Effector memory CD4-positive, alpha-beta T cell (primary cell): ENCODE measurements at regions not wholly inside any gene's neighbourhood (a gene's known extent, or its start where the extent isn't known, plus 50 kb on each side); places are given as distances from the start of the nearest gene placed in this dataset.

ENCODE experiments used
- DNase-seq, 3 donors: peaks; one replicate each; pipeline ENCODE4 v3.0.0-alpha.2; 2020
- H3K27ac ChIP-seq: 2 replicates; pipeline ENCODE4 v1.7.0; 2013; ENCODE audit warnings: mild to moderate bottlenecking, low read length, moderate library complexity; ENCODE audit not compliant: insufficient read depth, poor library complexity, severe bottlenecking
- H3K27me3 ChIP-seq: replicated peaks from 2 replicates; pipeline ENCODE4 v1.7.0; 2013; ENCODE audit warnings: mild to moderate bottlenecking, low read length; ENCODE audit not compliant: insufficient read depth, control insufficient read depth, poor library complexity, severe bottlenecking
- H3K36me3 ChIP-seq: 2 replicates; pipeline ENCODE4 v1.7.0; 2013; ENCODE audit warnings: mild to moderate bottlenecking, low read length, moderate library complexity; ENCODE audit not compliant: control insufficient read depth, insufficient read depth
- H3K4me1 ChIP-seq: 2 replicates; pipeline ENCODE4 v1.7.0; 2013; ENCODE audit warnings: low read length, mild to moderate bottlenecking; ENCODE audit not compliant: control insufficient read depth, insufficient read depth, poor library complexity, severe bottlenecking
- H3K4me3 ChIP-seq: 2 replicates; pipeline ENCODE4 v1.7.0; 2013; ENCODE audit warnings: low read length, low read depth, mild to moderate bottlenecking; ENCODE audit not compliant: insufficient read depth, poor library complexity, severe bottlenecking
- H3K9me3 ChIP-seq: 2 replicates; pipeline ENCODE4 v1.7.0; 2013; ENCODE audit warnings: mild to moderate bottlenecking, low read length, moderate library complexity; ENCODE audit not compliant: control insufficient read depth

GRCh38 chr17:72517413-72518158 lies 396.8 kb downstream of the SOX9 start:
- no peak for DNase-seq
- Histone ChIP-seq H3K4me1 (no peaks in the 10 kb centered on the region), H3K4me3 (no peak overlapping the region)

GRCh38 chr17:72518159-72518732 lies 397.4 kb downstream of the SOX9 start:
- H3K9me3 ChIP-seq = no peaks in the 10 kb centered on the region
- H3K27me3 ChIP-seq = no peaks in the 10 kb centered on the region
- H3K4me3 ChIP-seq = no peak overlapping the region
- no peak for DNase-seq
- no peak overlapping the region for H3K27ac ChIP-seq
- no peaks in the 10 kb centered on the region for H3K4me1 ChIP-seq
- H3K36me3 ChIP-seq = no peaks in the 10 kb centered on the region

More at GRCh38 chr17:72517413-72518158, 396.8 kb downstream of the SOX9 start:
- Histone ChIP-seq H3K27me3 (no peaks in the 10 kb centered on the region), H3K36me3 (no peaks in the 10 kb centered on the region), H3K27ac (no peak overlapping the region), H3K9me3 (no peaks in the 10 kb centered on the region)

DNA sequence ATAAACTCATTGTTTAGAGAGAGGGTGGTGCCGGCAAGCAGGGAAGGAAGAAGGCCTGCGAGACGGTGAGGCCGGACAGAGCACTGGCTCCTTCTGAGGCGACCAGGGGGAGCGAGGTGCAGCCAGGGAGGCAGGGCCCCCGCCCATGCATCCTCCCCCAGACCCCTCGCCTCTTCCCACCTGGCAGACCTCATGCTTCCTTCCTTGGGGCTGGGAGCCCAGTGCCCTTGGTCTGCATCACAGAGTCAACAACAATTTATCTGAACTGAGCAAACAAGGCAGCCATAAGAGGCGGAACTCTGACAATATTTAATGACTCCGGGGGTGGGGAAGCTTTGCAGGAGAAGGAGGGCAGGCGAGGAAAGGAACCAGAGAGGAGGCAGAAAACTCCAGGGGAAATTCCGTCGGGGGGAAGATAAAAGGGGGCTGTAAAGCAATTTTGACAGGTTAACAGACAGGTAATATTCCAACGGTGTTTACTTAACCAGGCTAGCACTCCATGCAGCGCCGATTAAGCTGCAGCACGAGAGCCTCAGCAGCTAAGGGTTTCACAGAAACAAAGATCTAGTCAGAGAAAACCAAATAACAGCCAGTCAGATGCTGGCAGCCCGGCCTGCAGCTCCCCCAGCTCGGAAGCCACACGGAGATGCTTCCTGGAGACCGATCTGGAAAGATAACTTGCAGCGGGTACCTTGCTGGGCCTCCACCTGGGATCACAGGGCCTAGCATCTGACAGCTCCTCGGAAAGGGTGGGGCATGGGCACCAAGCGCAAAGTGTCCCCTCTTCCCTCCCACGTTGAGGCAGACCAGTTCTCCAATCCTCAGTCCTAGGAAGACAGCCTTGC lies 398.2 kb downstream of the SOX9 start:
- DNase-seq = no peak
- Histone ChIP-seq H3K27ac (no peak overlapping the region), H3K9me3 (no peaks in the 10 kb centered on the region), H3K4me3 (no peak overlapping the region), H3K4me1 (no peaks in the 10 kb centered on the region), H3K36me3 (no peaks in the 10 kb centered on the region), H3K27me3 (no peaks in the 10 kb centered on the region)

DNA sequence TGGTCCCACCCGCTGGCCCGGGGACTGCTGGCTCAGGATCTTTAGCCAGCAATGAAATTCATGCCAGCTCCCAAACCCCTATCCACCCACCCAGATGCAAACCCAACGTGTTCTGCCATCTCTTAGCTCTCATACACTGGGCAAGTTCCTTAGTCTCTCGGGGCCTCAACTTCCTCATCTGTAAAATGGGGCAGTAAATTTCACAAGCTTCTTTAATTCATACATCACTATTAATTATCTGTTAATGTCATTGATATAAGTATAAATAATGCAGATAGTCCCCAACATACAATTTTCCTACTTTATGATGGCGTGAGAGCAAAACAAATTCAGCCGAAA lies 398.7 kb downstream of the SOX9 start:
- Histone ChIP-seq H3K27me3 (no peaks in the 10 kb centered on the region), H3K36me3 (no peaks in the 10 kb centered on the region), H3K4me3 (no peak overlapping the region), H3K4me1 (no peaks in the 10 kb centered on the region), H3K27ac (no peak overlapping the region), H3K9me3 (no peaks in the 10 kb centered on the region)
- no peak for DNase-seq

- Histone ChIP-seq H3K9me3 (no peaks in the 10 kb centered on the region), H3K27ac (no peak overlapping the region), H3K27me3 (no peaks in the 10 kb centered on the region), H3K36me3 (no peaks in the 10 kb centered on the region), H3K4me3 (no peak overlapping the region), H3K4me1 (no peaks in the 10 kb centered on the region)
- no peak for DNase-seq
Measured at GRCh38 chr17:72520665-72521303, 400.0 kb downstream of the SOX9 start.

- no peak for DNase-seq
- no peak overlapping the region for H3K27ac ChIP-seq
Measured at GRCh38 chr17:72523491-72523890, 402.7 kb downstream of the SOX9 start.

DNA sequence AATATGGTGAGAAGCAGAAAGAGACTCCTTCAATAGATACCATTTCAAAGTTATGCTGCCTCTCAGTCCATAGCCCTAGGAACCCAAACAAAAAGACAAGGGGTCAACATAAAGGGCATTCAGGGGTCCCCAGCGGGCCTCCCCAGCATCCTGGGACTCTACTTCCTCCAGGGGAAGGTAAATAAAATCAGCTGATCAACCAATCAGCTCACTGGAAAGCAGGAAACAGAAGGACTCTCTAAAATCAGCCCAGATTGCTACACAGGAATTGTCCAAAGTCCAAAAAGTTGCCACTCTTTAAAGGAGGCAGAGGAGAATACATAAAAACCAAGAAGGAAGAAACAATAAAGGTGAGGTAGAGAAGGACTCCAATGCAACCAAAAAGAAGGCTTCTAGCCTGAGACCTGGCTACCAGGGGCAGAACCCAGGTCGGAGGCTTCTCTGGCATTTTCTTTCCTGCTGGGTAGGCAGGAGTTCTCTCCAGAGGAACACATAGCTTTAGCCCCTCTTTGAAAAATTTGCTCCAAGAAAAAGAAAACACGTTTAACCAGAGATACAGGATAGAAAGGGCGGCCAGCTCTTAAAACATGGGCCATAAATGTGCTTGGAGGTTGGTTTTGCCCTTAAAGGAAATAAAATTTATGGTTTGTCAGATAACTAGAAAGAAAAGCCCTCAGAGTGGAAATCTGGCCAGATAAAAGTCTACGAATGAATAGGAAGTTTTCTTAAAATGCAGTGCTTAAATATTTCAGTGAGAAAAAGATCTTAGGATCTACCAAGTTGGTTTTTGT lies 404.6 kb downstream of the SOX9 start:
- H3K27me3 ChIP-seq = no peaks in the 10 kb centered on the region
- no peak for DNase-seq
- H3K4me3 ChIP-seq = no peak overlapping the region
- no peaks in the 10 kb centered on the region for H3K36me3 ChIP-seq
- no peaks in the 10 kb centered on the region for H3K4me1 ChIP-seq
- H3K27ac ChIP-seq = no peak overlapping the region
- no peaks in the 10 kb centered on the region for H3K9me3 ChIP-seq

More at GRCh38 chr17:72523491-72523890, 402.7 kb downstream of the SOX9 start:
- H3K27me3 ChIP-seq = no peaks in the 10 kb centered on the region
- H3K9me3 ChIP-seq = no peaks in the 10 kb centered on the region
- no peaks in the 10 kb centered on the region for H3K4me1 ChIP-seq
- no peak overlapping the region for H3K4me3 ChIP-seq
- no peaks in the 10 kb centered on the region for H3K36me3 ChIP-seq

- H3K4me1 ChIP-seq = no peaks in the 10 kb centered on the region
- H3K4me3 ChIP-seq = no peak overlapping the region
- no peaks in the 10 kb centered on the region for H3K27me3 ChIP-seq
- no peaks in the 10 kb centered on the region for H3K36me3 ChIP-seq
- no peaks in the 10 kb centered on the region for H3K9me3 ChIP-seq
- no peak for DNase-seq
- H3K27ac ChIP-seq = no peak overlapping the region
Measured at GRCh38 chr17:72526769-72527168, 405.9 kb downstream of the SOX9 start.

GRCh38 chr17:72527789-72528188 lies 407.0 kb downstream of the SOX9 start:
- Histone ChIP-seq H3K4me1 (no peaks in the 10 kb centered on the region), H3K27ac (no peak overlapping the region), H3K9me3 (no peaks in the 10 kb centered on the region), H3K36me3 (no peaks in the 10 kb centered on the region), H3K27me3 (no peaks in the 10 kb centered on the region), H3K4me3 (no peak overlapping the region)
- no peak for DNase-seq
